ENCODE measurements at regions not wholly inside any gene's neighbourhood (a gene's known extent, or its start where the extent isn't known, plus 50 kb on each side); places are given as distances from the start of the nearest gene placed in this dataset.
"Not testable (repeated sequence)": the region's sequence is repeated elsewhere in the genome, so short reads cannot be mapped to it uniquely, and the experiment has no call there.

GRCh38 chr4:59553721-59554091 is 1646.4 kb upstream of the ADGRL3 start:
- Histone ChIP-seq H3K79me2 (ENCODE audit: control insufficient read depth, insufficient read depth, low read length) (no peaks in the 10 kb centered on the region), H3K36me3 (ENCODE audit: control insufficient read depth in 2 of 2, extremely low read depth in 1 of 2, insufficient read depth in 2 of 2, low read length in 2 of 2) (no peaks in the 10 kb centered on the region), H3K9me3 (replicated peaks; ENCODE audit: control insufficient read depth, insufficient read depth, low read length) (no peaks in the 10 kb centered on the region), H3K27me3 (ENCODE audit: control insufficient read depth in 2 of 2, insufficient read depth in 2 of 2, low read length in 2 of 2) (no peaks in the 10 kb centered on the region), H3K4me2 (ENCODE audit: insufficient read depth, low read length) (peak overlapping the region; percentile 70), H3K4me1 (ENCODE audit: control insufficient read depth, extremely low read depth, insufficient read depth, low read length) (no peaks in the 10 kb centered on the region), H4K20me1 (replicated peaks; ENCODE audit: control insufficient read depth, extremely low read depth, insufficient read depth, low read length) (no peaks in the 10 kb centered on the region), H3K9me1 (replicated peaks; ENCODE audit: control insufficient read depth, extremely low read depth, insufficient read depth, low read length) (no peaks in the 10 kb centered on the region), H3K27ac (ENCODE audit: insufficient read depth, low read depth, low read length) (peak overlapping the region; percentile 18), H3K9ac (replicated peaks; ENCODE audit: extremely low read depth, insufficient read depth, low read length) (peak overlapping the region; percentile 31), H3K4me3 (replicated peaks in 1 of 3; ENCODE audit: insufficient read depth in 1 of 3, low read depth in 1 of 3, low read length in 3 of 3) (peak overlapping the region in 1 of 3 experiments; percentile 43), H2AFZ (ENCODE audit: low read depth, low read length) (no peak overlapping the region)
- no TSS peak for BruUV-seq (replicated peaks)
- CTCF ChIA-PET, result no interaction called here
- POLR2A ChIA-PET, result no interaction called here
- TF ChIP-seq POLR2AphosphoS5 (IDR thresholded peaks at IDR 0.05; ENCODE audit: insufficient read depth, low read depth, low read length) (no peak), EZH2 (IDR thresholded peaks at IDR 0.05; ENCODE audit: borderline replicate concordance, low read depth, low read length, severe bottlenecking) (no peak), GATA2 (IDR thresholded peaks at IDR 0.05; ENCODE audit: insufficient read depth, insufficient read length, low read depth, low read length) (no peak), JUN (IDR thresholded peaks at IDR 0.05; ENCODE audit: borderline replicate concordance, insufficient read depth, insufficient read length, low read depth) (no peak), POLR2A (IDR thresholded peaks at IDR 0.05; ENCODE audit: low read depth, low read length) (no peak), MAX (IDR thresholded peaks at IDR 0.05; ENCODE audit: insufficient read depth, insufficient read length) (no peak), CTCF (IDR thresholded peaks at IDR 0.05; ENCODE audit: extremely low read depth in 1 of 2, insufficient read depth in 1 of 2, low read depth in 1 of 2, low read length in 2 of 2) (no peak), MYC (IDR thresholded peaks at IDR 0.05; ENCODE audit: low read depth, low read length) (no peak), FOS (IDR thresholded peaks at IDR 0.05; ENCODE audit: borderline replicate concordance, insufficient read depth, low read length) (no peak)
- intact Hi-C loops (cut with micrococcal nuclease) (no loop called here), dilution Hi-C loops (cut with MboI; ENCODE audit: extremely low pct_ligation_motif_present, low sequenced_read_pairs) (no loop called here)
- no peak for FAIRE-seq
- DNase-seq (ENCODE audit: low read depth, low spot score), result peak; percentile 3

GRCh38 chr4:59556191-59556590 is 1643.9 kb upstream of the ADGRL3 start:
- H3K36me3 ChIP-seq (ENCODE audit: control insufficient read depth in 2 of 2, extremely low read depth in 1 of 2, insufficient read depth in 2 of 2, low read length in 2 of 2); DNase-seq (ENCODE audit: low read depth, low spot score); H3K4me2 ChIP-seq (ENCODE audit: insufficient read depth, low read length); H3K27me3 ChIP-seq (ENCODE audit: control insufficient read depth in 2 of 2, insufficient read depth in 2 of 2, low read length in 2 of 2); FAIRE-seq; intact Hi-C loops (cut with micrococcal nuclease); CTCF ChIA-PET; H3K79me2 ChIP-seq (ENCODE audit: control insufficient read depth, insufficient read depth, low read length); H2AFZ ChIP-seq (ENCODE audit: low read depth, low read length); H3K4me3 ChIP-seq (replicated peaks in 1 of 3; ENCODE audit: insufficient read depth in 1 of 3, low read depth in 1 of 3, low read length in 3 of 3); POLR2A ChIA-PET; H3K4me1 ChIP-seq (ENCODE audit: control insufficient read depth, extremely low read depth, insufficient read depth, low read length); H3K9ac ChIP-seq (replicated peaks; ENCODE audit: extremely low read depth, insufficient read depth, low read length); BruUV-seq (replicated peaks); H3K9me3 ChIP-seq (replicated peaks; ENCODE audit: control insufficient read depth, insufficient read depth, low read length); H3K9me1 ChIP-seq (replicated peaks; ENCODE audit: control insufficient read depth, extremely low read depth, insufficient read depth, low read length); H3K27ac ChIP-seq (ENCODE audit: insufficient read depth, low read depth, low read length); H4K20me1 ChIP-seq (replicated peaks; ENCODE audit: control insufficient read depth, extremely low read depth, insufficient read depth, low read length); dilution Hi-C loops (cut with MboI; ENCODE audit: extremely low pct_ligation_motif_present, low sequenced_read_pairs): not testable (repeated sequence)

GRCh38 chr4:59560141-59560648 is 1639.9 kb upstream of the ADGRL3 start:
- H3K79me2 ChIP-seq (ENCODE audit: control insufficient read depth, insufficient read depth, low read length); H3K27ac ChIP-seq (ENCODE audit: insufficient read depth, low read depth, low read length); H3K9me3 ChIP-seq (replicated peaks; ENCODE audit: control insufficient read depth, insufficient read depth, low read length); H3K27me3 ChIP-seq (ENCODE audit: control insufficient read depth in 2 of 2, insufficient read depth in 2 of 2, low read length in 2 of 2); H3K4me3 ChIP-seq (replicated peaks in 1 of 3; ENCODE audit: insufficient read depth in 1 of 3, low read depth in 1 of 3, low read length in 3 of 3); dilution Hi-C loops (cut with MboI; ENCODE audit: extremely low pct_ligation_motif_present, low sequenced_read_pairs); H3K36me3 ChIP-seq (ENCODE audit: control insufficient read depth in 2 of 2, extremely low read depth in 1 of 2, insufficient read depth in 2 of 2, low read length in 2 of 2); POLR2A ChIA-PET; intact Hi-C loops (cut with micrococcal nuclease); H4K20me1 ChIP-seq (replicated peaks; ENCODE audit: control insufficient read depth, extremely low read depth, insufficient read depth, low read length); H2AFZ ChIP-seq (ENCODE audit: low read depth, low read length); H3K4me2 ChIP-seq (ENCODE audit: insufficient read depth, low read length); DNase-seq (ENCODE audit: low read depth, low spot score); FAIRE-seq; H3K9ac ChIP-seq (replicated peaks; ENCODE audit: extremely low read depth, insufficient read depth, low read length); BruUV-seq (replicated peaks); H3K9me1 ChIP-seq (replicated peaks; ENCODE audit: control insufficient read depth, extremely low read depth, insufficient read depth, low read length); H3K4me1 ChIP-seq (ENCODE audit: control insufficient read depth, extremely low read depth, insufficient read depth, low read length); CTCF ChIA-PET: not testable (repeated sequence)
